Mesenchymal stem cell (in vitro differentiated cells and primary cell): ENCODE measurements at regions not wholly inside any gene's neighbourhood (a gene's known extent, or its start where the extent isn't known, plus 50 kb on each side); places are given as distances from the start of the nearest gene placed in this dataset.

Experiments
- DNase-seq: peaks from one replicate; pipeline ENCODE4 v3.0.0-alpha.2; 2013
- H2AFZ ChIP-seq: one replicate; pipeline ENCODE4 v1.6.1; 2013; ENCODE audit warnings: low read depth, mild to moderate bottlenecking, control low read depth, inconsistent platforms, low read length, moderate library complexity
- H2AK5ac ChIP-seq: 2 replicates; pipeline ENCODE4 v1.6.1; 2013; ENCODE audit warnings: low read length, moderate library complexity, mild to moderate bottlenecking, inconsistent platforms; ENCODE audit not compliant: severe bottlenecking
- H2BK120ac ChIP-seq: one replicate; pipeline ENCODE4 v1.6.1; 2013; ENCODE audit warnings: low read depth, mild to moderate bottlenecking, inconsistent platforms, low read length, moderate library complexity
- H2BK12ac ChIP-seq, 2 experiments: one replicate each; pipeline ENCODE4 v1.6.1; 2013; ENCODE audit warnings: inconsistent platforms in 2 of 2, low read length in 2 of 2, mild to moderate bottlenecking in 2 of 2, moderate library complexity in 2 of 2, control low read depth in 1 of 2
- H2BK15ac ChIP-seq: one replicate; pipeline ENCODE4 v1.6.1; 2013; ENCODE audit warnings: mild to moderate bottlenecking, low read depth, inconsistent platforms; ENCODE audit not compliant: poor library complexity, severe bottlenecking
- H2BK5ac ChIP-seq: 2 replicates; pipeline ENCODE4 v1.6.1; 2013; ENCODE audit warnings: low read depth, mild to moderate bottlenecking, low read length, control low read depth, inconsistent platforms; ENCODE audit not compliant: poor library complexity, severe bottlenecking
- H3K14ac ChIP-seq, 2 experiments: one replicate each; pipeline ENCODE4 v1.6.1; 2013; ENCODE audit warnings: inconsistent platforms in 2 of 2, low read length in 2 of 2, control low read depth in 1 of 2, mild to moderate bottlenecking in 1 of 2, moderate library complexity in 1 of 2
- H3K18ac ChIP-seq, 2 experiments: one replicate each; pipeline ENCODE4 v1.6.1; 2013; ENCODE audit warnings: inconsistent platforms in 2 of 2, low read length in 2 of 2, control low read depth in 1 of 2, low read depth in 1 of 2, mild to moderate bottlenecking in 1 of 2
- H3K23ac ChIP-seq, 2 experiments: one replicate each; pipeline ENCODE4 v1.6.1; 2013; ENCODE audit warnings: inconsistent platforms in 2 of 2, low read length in 2 of 2, mild to moderate bottlenecking in 2 of 2, moderate library complexity in 2 of 2, control low read depth in 1 of 2
- H3K27ac ChIP-seq: 2 replicates; pipeline ENCODE4 v1.5.1; 2013; ENCODE audit warnings: mild to moderate bottlenecking, moderate library complexity, low read length, control low read depth, inconsistent platforms; ENCODE audit not compliant: poor library complexity, severe bottlenecking
- H3K27me3 ChIP-seq, 2 experiments: 2 replicates each; pipeline versions ENCODE4 v1.6.1 to v1.7.0; 2013; ENCODE audit warnings: low read length in 2 of 2, mild to moderate bottlenecking in 2 of 2, moderate library complexity in 2 of 2, control low read depth in 1 of 2, inconsistent platforms in 1 of 2; ENCODE audit not compliant: control insufficient read depth in 1 of 2, insufficient read depth in 1 of 2
- H3K36me3 ChIP-seq, 2 experiments: 2 replicates each; pipeline versions ENCODE4 v1.6.1 to v1.7.0; 2013; ENCODE audit warnings: low read length in 2 of 2, control low read depth in 1 of 2, inconsistent platforms in 1 of 2, low read depth in 1 of 2, mild to moderate bottlenecking in 1 of 2; ENCODE audit not compliant: insufficient read depth in 2 of 2, control insufficient read depth in 1 of 2
- H3K4ac ChIP-seq, 2 experiments: one replicate each; pipeline ENCODE4 v1.6.1; 2013; ENCODE audit warnings: inconsistent platforms in 2 of 2, low read length in 2 of 2, mild to moderate bottlenecking in 2 of 2, moderate library complexity in 2 of 2, control low read depth in 1 of 2, low read depth in 1 of 2
- H3K4me1 ChIP-seq: 2 replicates; pipeline ENCODE4 v1.6.1; 2013; ENCODE audit warnings: low read depth, low read length, control low read depth; ENCODE audit not compliant: control insufficient read depth, insufficient read depth
- H3K4me2 ChIP-seq: 2 replicates; pipeline ENCODE4 v1.6.1; 2013; ENCODE audit warnings: low read length, mild to moderate bottlenecking, inconsistent platforms; ENCODE audit not compliant: poor library complexity, severe bottlenecking
- H3K4me3 ChIP-seq, 2 experiments: 2 replicates each; pipeline versions ENCODE4 v1.5.1 to v1.7.0; 2013; ENCODE audit warnings: low read length in 2 of 2, mild to moderate bottlenecking in 2 of 2, control low read depth in 1 of 2, low read depth in 1 of 2; ENCODE audit not compliant: insufficient read depth in 1 of 2
- H3K79me1 ChIP-seq: replicated peaks from 2 replicates; pipeline ENCODE4 v1.6.1; 2013; ENCODE audit warnings: mild to moderate bottlenecking, control low read depth, low read length, inconsistent platforms; ENCODE audit not compliant: poor library complexity, severe bottlenecking
- H3K9ac ChIP-seq: 2 replicates; pipeline ENCODE4 v1.7.0; 2013; ENCODE audit warnings: mild to moderate bottlenecking, low read length, moderate library complexity
- H3K9me3 ChIP-seq: 2 replicates; pipeline ENCODE4 v1.7.0; 2013; ENCODE audit warnings: mild to moderate bottlenecking, low read length; ENCODE audit not compliant: control insufficient read depth
- H4K8ac ChIP-seq: one replicate; pipeline ENCODE4 v1.6.1; 2013; ENCODE audit warnings: inconsistent platforms, mild to moderate bottlenecking, low read length, moderate library complexity
- H4K91ac ChIP-seq: one replicate; pipeline ENCODE4 v1.6.1; 2013; ENCODE audit warnings: mild to moderate bottlenecking, low read length, inconsistent platforms
- WGBS: methylation state at CpG from one replicate; pipeline ENCODE4 v1.1.7; 2013; ENCODE audit warnings: mixed read lengths; 5-methylcytosine and 5-hydroxymethylcytosine counted together

DNA sequence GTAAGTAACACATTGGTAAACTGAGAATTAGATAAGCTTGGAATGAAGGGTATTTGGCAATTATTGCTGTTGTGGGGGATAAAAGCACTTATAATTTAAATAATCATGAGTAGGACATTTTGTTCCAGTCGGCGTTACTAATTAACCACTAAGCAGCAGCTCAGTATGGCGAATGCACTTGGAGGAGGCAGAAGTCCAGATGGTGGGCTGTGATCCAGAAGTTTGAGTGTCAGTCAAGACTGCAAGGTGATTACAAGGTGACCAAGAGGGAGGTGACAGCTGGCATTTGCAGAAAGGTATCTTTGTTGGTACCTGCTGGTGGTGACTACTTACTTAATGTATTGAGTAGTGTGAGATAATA is 643.6 kb upstream of the FAM98A start:
- 39% methylated on average over 3 of the region's 3 CpGs for WGBS

DNA sequence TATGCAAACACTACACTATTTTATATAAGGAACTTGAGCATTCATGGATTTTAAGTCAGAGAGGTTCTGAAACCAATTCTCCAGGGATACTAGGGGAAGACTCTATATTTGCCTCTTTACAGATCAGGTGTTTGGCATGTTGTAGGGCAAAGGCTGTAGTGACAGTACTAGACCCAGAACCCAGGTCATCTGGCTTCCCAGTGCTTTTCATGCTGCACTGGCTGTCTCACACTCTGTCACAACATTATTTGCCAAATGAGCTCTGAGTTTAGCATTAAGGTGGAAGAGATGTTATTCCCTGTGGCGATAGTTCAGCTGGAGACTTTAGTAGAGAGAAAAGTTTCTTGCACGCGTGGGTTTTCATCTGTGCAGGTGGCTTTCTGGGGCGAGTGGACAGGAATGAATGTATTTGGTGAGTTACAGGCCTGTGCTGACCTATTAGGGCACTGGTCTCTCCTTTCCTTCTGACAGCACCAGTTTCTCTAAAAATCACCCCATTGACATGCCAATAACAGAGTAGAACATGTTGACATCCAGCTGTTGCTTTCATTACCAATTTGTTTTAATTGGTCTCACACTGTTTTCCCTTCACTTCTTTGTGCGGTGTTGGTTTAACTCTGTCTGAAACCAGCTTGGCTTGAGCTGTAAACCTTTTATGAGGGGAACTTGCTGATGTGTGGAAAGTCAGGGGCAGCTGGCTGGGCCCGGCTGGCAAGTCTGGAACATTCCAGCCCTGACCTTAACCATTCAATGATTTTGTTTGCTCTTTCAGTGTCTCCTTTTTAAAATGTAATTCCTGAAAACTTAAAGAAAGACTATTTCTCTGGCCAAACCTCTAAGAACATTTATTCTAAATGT is 643.0 kb upstream of the FAM98A start:
- Histone ChIP-seq H3K14ac (no peak overlapping the region), H4K91ac (no peak overlapping the region), H3K36me3 (no peaks in the 10 kb centered on the region), H3K27me3 (no peaks in the 10 kb centered on the region), H3K18ac (no peak overlapping the region), H3K4me3 (no peak overlapping the region), H2BK12ac (no peak overlapping the region), H3K9ac (no peak overlapping the region), H3K79me1 (no peaks in the 10 kb centered on the region), H2BK120ac (no peak overlapping the region), H2BK5ac (peak overlapping the region; percentile 82), H2BK15ac (no peak overlapping the region), H3K4me1 (peaks cover 5% of the 10 kb centered on the region), H3K9me3 (peaks cover 4% of the 10 kb centered on the region), H4K8ac (no peak overlapping the region), H3K27ac (peak overlapping the region; percentile 95), H2AK5ac (peak overlapping the region; percentile 52), H3K4ac (no peak overlapping the region), H3K4me2 (no peak overlapping the region), H2AFZ (no peak overlapping the region), H3K23ac (no peak overlapping the region)
- WGBS = 61% methylated on average over 5 of the region's 6 CpGs
- DNase-seq = no peak

More for the DNA sequence above, 643.6 kb upstream of the FAM98A start:
- peak overlapping the region; percentile 95 for H3K27ac ChIP-seq
- no peak overlapping the region for H2BK15ac ChIP-seq
- H3K4me3 ChIP-seq = no peak overlapping the region
- no peak overlapping the region for H2BK12ac ChIP-seq
- no peaks in the 10 kb centered on the region for H3K79me1 ChIP-seq
- no peak overlapping the region for H3K23ac ChIP-seq
- H3K14ac ChIP-seq = no peak overlapping the region
- H2BK5ac ChIP-seq = peak overlapping the region; percentile 63
- no peak for DNase-seq
- H2AK5ac ChIP-seq = no peak overlapping the region
- peak overlapping the region; percentile 10 for H3K4me2 ChIP-seq
- H3K9me3 ChIP-seq = peaks cover 4% of the 10 kb centered on the region
- H3K9ac ChIP-seq = no peak overlapping the region
- H3K27me3 ChIP-seq = no peaks in the 10 kb centered on the region
- no peak overlapping the region for H4K91ac ChIP-seq
- no peak overlapping the region for H4K8ac ChIP-seq
- H3K4ac ChIP-seq = no peak overlapping the region
- no peak overlapping the region for H2BK120ac ChIP-seq
- no peak overlapping the region for H3K18ac ChIP-seq
- no peak overlapping the region for H2AFZ ChIP-seq
- H3K4me1 ChIP-seq = peaks cover 5% of the 10 kb centered on the region
- no peaks in the 10 kb centered on the region for H3K36me3 ChIP-seq

DNA sequence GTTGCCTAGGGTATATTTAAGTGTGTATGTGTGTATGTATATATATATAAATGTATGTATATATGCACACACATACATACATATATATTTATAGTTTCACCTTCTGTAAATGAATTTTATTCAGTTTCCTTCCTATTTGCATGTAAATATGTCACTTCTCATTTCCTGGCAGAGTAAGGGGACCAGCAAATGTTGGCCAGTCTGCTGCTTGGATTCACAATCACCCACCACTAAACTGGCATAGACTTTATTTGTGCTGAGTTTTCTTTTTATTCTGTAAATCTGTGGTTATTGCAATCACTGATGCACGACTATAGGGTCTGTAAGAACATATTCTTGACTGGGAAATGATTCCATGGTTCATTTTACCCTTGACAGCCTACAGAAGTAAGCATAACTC is 640.4 kb upstream of the FAM98A start:
- WGBS = no CpG with 5 or more reads among the region's 1 CpG
- H3K36me3 ChIP-seq = no peaks in the 10 kb centered on the region
- H3K4me2 ChIP-seq = no peak overlapping the region
- H2BK15ac ChIP-seq = no peak overlapping the region
- no peak overlapping the region for H3K18ac ChIP-seq
- no peak overlapping the region for H2BK12ac ChIP-seq
- H3K9ac ChIP-seq = no peak overlapping the region
- peak overlapping the region; percentile 90 for H2AK5ac ChIP-seq
- H3K79me1 ChIP-seq = no peaks in the 10 kb centered on the region
- no peak overlapping the region for H2AFZ ChIP-seq
- no peak overlapping the region for H3K27ac ChIP-seq
- no peak overlapping the region for H3K23ac ChIP-seq
- no peak overlapping the region for H3K4me3 ChIP-seq
- H3K14ac ChIP-seq = no peak overlapping the region
- no peaks in the 10 kb centered on the region for H3K27me3 ChIP-seq
- H3K4me1 ChIP-seq = peaks cover 5% of the 10 kb centered on the region
- H3K9me3 ChIP-seq = peaks cover 7% of the 10 kb centered on the region
- H4K91ac ChIP-seq = no peak overlapping the region
- no peak overlapping the region for H2BK120ac ChIP-seq
- no peak for DNase-seq
- H3K4ac ChIP-seq = no peak overlapping the region
- H4K8ac ChIP-seq = no peak overlapping the region
- no peak overlapping the region for H2BK5ac ChIP-seq

DNA sequence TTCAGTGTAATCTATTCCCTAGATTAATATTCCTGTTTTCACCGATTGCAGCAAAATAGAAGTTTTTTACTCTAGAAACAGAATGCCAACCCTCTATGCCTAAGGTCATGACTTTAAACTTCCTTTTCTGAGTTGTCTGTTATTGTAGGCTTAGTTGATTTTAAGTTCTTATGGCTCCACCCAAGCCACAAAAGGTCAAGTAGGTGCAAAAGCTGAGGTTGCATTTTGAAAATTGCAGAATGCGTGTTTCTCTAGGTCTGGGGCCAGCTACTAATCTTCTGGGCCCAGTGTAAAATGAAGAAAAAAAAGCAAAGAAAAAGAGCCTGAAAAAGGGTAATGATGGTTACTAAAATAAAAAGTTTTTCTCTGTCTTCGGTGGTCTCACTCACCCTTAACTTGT is 635.7 kb upstream of the FAM98A start:
- Histone ChIP-seq H3K23ac (no peak overlapping the region), H3K4ac (no peak overlapping the region), H3K79me1 (no peaks in the 10 kb centered on the region), H3K9ac (no peak overlapping the region), H3K14ac (no peak overlapping the region), H2BK120ac (no peak overlapping the region), H4K91ac (no peak overlapping the region), H3K4me3 (no peak overlapping the region), H3K4me2 (no peak overlapping the region), H3K4me1 (no peaks in the 10 kb centered on the region), H2AK5ac (no peak overlapping the region), H3K9me3 (peaks cover 3% of the 10 kb centered on the region), H4K8ac (no peak overlapping the region), H2AFZ (no peak overlapping the region), H3K36me3 (no peaks in the 10 kb centered on the region), H2BK5ac (no peak overlapping the region), H2BK12ac (no peak overlapping the region), H3K18ac (no peak overlapping the region), H3K27ac (no peak overlapping the region), H3K27me3 (no peaks in the 10 kb centered on the region), H2BK15ac (no peak overlapping the region)
- DNase-seq = no peak
- 30% methylated on average over 1 of the region's 3 CpGs for WGBS
